GM12872 (cell line): ENCODE measurements at regions not wholly inside any gene's neighbourhood (a gene's known extent, or its start where the extent isn't known, plus 50 kb on each side); places are given as distances from the start of the nearest gene placed in this dataset.

ENCODE experiments used
- CTCF ChIP-seq: IDR thresholded peaks from 3 replicates; pipeline ENCODE4 v1.5.1; 2011; ENCODE audit warnings: low read depth, mild to moderate bottlenecking, low read length, moderate library complexity; ENCODE audit not compliant: insufficient read depth

DNA sequence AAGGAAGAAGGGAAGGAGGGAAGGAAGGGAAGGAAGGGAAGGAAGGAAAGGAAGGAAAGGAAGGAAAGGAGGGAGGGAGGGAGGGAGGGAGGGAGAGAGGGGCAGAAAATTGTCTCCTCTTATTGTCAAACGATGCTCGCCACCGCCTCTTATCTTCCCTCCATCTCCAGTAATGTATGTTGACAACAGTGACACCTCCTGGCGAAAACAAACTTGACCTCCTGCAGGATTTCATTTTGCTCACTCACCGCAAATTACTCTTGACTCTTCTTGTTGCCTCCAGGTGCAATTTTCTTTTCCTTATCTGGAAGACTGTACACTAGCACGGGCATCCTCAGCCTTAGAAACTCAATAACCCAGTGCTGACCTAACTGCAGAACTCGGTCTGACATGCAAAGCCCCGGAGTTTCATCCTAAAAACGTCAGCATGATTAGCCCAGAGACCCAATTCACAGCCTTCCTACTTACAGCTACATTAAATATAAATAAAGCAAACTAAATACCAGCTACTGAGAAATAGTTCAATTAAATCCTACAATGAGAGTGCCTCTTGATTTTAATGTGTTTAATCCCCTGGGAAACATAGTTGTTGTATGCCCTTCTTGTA lies 512.4 kb upstream of the TMPO start:
- peak; percentile 67 for TF ChIP-seq CTCF

GRCh38 chr12:98007963-98008362 lies 507.4 kb upstream of the TMPO start:
- no peak for TF ChIP-seq CTCF

DNA sequence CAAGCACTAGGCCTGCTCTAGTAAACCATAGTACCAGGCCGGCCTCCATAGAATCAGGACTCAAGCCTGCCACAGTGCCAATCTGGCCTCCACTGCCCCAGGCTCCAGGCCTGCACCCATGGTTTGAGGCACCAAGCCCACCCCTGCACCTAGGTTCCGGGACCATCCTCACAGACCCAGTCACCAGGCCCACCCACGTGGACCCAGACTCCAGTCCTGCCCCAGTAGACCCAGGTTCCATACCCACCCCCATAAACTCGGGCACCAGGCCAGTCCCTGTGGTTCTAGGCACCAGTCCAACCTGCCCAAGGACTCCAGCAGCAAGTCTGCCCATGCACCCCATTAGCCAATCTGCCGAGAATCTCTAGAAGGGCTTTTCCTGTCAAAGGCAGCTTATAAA lies 501.8 kb upstream of the TMPO start:
- TF ChIP-seq CTCF, result no peak

GRCh38 chr12:98018836-98019235 lies 496.6 kb upstream of the TMPO start:
- TF ChIP-seq CTCF, result no peak

DNA sequence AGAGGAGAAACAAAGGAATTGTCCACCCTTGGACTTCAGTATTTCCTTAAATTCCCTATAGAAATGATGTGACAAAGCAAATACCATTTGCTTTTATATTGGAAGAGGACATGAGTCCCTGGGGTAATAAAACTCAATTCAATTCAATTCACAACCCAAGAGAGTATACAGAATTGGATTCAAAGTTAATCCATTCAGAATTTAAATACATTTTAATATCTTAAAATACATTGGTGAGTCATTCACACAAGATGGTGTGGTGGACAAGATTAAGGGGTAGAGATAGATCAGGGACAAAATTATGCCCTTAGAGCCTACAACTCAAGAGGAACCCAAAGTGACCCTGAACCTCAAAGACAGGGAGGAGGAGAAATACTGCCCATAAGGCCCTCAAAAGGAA lies 495.0 kb upstream of the TMPO start:
- TF ChIP-seq CTCF, result no peak

- TF ChIP-seq CTCF, result no peak
Observed at GRCh38 chr12:98022961-98023360, 492.4 kb upstream of the TMPO start.

GRCh38 chr12:98037401-98038140 lies 477.8 kb upstream of the TMPO start:
- TF ChIP-seq CTCF, result no peak
